Suprapubic skin (tissue), 4 donors: ENCODE measurements at regions not wholly inside any gene's neighbourhood (a gene's known extent, or its start where the extent isn't known, plus 50 kb on each side); places are given as distances from the start of the nearest gene placed in this dataset.

Source experiments
- DNase-seq, 2 donors: peaks; one replicate each; pipeline ENCODE4 v3.0.0-alpha.2; 2019; ENCODE audit warnings: low spot score in 2 of 2
- H3K27ac ChIP-seq: fragments of 200-600 bp; sonication (generic); one replicate; pipeline ENCODE4 v1.5.1; 2019
- H3K27me3 ChIP-seq: fragments of 200-600 bp; sonication (generic); one replicate; pipeline ENCODE4 v1.5.1; 2019
- H3K36me3 ChIP-seq: fragments of 200-600 bp; sonication (generic); one replicate; pipeline ENCODE4 v1.5.1; 2019
- H3K4me1 ChIP-seq: fragments of 200-600 bp; sonication (generic); one replicate; pipeline ENCODE4 v1.5.1; 2019
- H3K4me3 ChIP-seq: fragments of 200-600 bp; sonication (generic); one replicate; pipeline ENCODE4 v1.5.1; 2019; ENCODE audit warnings: mild to moderate bottlenecking
- H3K9me3 ChIP-seq: fragments of 200-600 bp; sonication (generic); one replicate; pipeline ENCODE4 v1.5.1; 2019
- EP300 ChIP-seq: sonication (generic); formaldehyde crosslinking; IDR thresholded peaks from one replicate; pipeline ENCODE4 v1.6.1; 2017; ENCODE audit warnings: antibody characterized with exemption
- POLR2A ChIP-seq, 2 donors: fragments of 450-650 bp; IDR thresholded peaks; one replicate each; pipeline ENCODE4 v1.6.1; 2017; ENCODE audit warnings: antibody characterized with exemption in 2 of 2, mild to moderate bottlenecking in 2 of 2, moderate library complexity in 2 of 2
- POLR2AphosphoS5 ChIP-seq, 3 donors: sonication (generic); formaldehyde crosslinking; IDR thresholded peaks; one replicate each; pipeline ENCODE4 v1.6.1; 2017; ENCODE audit warnings: antibody characterized with exemption in 3 of 3
- WGBS: methylation state at CpG from one replicate; pipeline ENCODE4 v1.1.5; 2018; 5-methylcytosine and 5-hydroxymethylcytosine counted together
- TF ChIP-seq, protein P1 (sequence below), 2 donors: fragments of 200-600 bp in 1 of 2; fragments of 450-650 bp in 1 of 2; sonication (generic) in 1 of 2; IDR thresholded peaks; one replicate each; pipeline ENCODE4 v1.5.1; 2016 to 2019; ENCODE audit warnings: antibody characterized with exemption in 2 of 2, mild to moderate bottlenecking in 1 of 2, moderate library complexity in 1 of 2

DNA sequence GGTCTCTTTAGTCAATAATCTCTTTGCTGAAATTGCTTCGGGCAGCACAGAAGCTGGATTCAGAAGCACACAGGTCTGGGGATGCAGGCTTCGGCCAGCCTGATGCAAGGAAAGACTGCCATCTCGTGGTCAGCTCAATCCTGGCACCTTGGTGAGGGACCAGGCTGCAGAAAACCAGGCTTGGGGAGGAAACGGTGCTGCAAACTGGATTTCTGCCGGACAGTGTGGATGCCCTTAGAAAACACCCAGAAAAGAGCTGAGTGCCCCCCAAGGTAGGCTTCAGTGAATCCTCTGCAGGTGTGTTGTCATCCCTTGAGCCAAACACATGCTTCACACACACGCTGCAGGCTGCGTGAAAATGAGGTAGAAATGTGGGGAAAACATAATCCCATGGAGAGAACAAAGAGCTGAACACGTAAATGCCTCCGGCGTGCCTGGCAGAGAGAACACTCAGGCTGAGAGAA lies 89.8 kb upstream of the PAX1 start:
- TF ChIP-seq POLR2AphosphoS5 (IDR thresholded peaks at IDR 0.05) (no peak), EP300 (no peak), POLR2A (IDR thresholded peaks at IDR 0.05) (no peak)
- TF ChIP-seq, protein P1, sequence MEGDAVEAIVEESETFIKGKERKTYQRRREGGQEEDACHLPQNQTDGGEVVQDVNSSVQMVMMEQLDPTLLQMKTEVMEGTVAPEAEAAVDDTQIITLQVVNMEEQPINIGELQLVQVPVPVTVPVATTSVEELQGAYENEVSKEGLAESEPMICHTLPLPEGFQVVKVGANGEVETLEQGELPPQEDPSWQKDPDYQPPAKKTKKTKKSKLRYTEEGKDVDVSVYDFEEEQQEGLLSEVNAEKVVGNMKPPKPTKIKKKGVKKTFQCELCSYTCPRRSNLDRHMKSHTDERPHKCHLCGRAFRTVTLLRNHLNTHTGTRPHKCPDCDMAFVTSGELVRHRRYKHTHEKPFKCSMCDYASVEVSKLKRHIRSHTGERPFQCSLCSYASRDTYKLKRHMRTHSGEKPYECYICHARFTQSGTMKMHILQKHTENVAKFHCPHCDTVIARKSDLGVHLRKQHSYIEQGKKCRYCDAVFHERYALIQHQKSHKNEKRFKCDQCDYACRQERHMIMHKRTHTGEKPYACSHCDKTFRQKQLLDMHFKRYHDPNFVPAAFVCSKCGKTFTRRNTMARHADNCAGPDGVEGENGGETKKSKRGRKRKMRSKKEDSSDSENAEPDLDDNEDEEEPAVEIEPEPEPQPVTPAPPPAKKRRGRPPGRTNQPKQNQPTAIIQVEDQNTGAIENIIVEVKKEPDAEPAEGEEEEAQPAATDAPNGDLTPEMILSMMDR (IDR thresholded peaks at IDR 0.05), result peak in 1 of 2 donors; percentile 62
- Histone ChIP-seq H3K9me3 (no peaks in the 10 kb centered on the region), H3K27me3 (peaks cover 8% of the 10 kb centered on the region), H3K4me1 (no peaks in the 10 kb centered on the region), H3K36me3 (no peaks in the 10 kb centered on the region), H3K27ac (no peak overlapping the region), H3K4me3 (no peak overlapping the region)
- WGBS, result 40% methylated on average over 10 of the region's 10 CpGs
- DNase-seq, result no peak

DNA sequence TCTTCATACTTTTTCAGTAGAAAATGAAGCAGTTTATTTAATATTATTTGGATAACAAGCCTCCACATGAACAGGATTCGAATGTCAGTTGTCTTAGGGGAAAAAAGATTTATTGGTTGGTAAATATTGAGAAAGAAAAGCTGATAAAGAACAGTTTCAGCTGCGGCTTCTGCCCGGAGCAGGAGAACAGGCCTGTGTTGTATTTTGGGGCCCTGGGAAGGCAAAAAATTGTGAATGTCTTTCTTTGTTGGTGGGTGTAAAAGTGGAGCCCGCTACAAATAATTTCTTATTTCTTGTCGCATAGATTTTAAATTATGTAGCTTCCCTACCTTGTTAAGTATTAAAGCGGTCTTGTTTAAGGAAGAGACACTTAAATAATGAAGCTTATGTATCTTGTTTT lies 90.5 kb upstream of the PAX1 start:
- no peaks in the 10 kb centered on the region for H3K4me1 ChIP-seq
- TF ChIP-seq POLR2AphosphoS5 (IDR thresholded peaks at IDR 0.05) (no peak), POLR2A (IDR thresholded peaks at IDR 0.05) (no peak), EP300 (no peak)
- TF ChIP-seq, protein P1 (IDR thresholded peaks at IDR 0.05), result no peak
- no peaks in the 10 kb centered on the region for H3K9me3 ChIP-seq
- H3K36me3 ChIP-seq, result no peaks in the 10 kb centered on the region
- 44% methylated on average over 6 of the region's 6 CpGs for WGBS
- peaks cover 8% of the 10 kb centered on the region for H3K27me3 ChIP-seq
- H3K4me3 ChIP-seq, result no peak overlapping the region
- H3K27ac ChIP-seq, result no peak overlapping the region
- no peak for DNase-seq

DNA sequence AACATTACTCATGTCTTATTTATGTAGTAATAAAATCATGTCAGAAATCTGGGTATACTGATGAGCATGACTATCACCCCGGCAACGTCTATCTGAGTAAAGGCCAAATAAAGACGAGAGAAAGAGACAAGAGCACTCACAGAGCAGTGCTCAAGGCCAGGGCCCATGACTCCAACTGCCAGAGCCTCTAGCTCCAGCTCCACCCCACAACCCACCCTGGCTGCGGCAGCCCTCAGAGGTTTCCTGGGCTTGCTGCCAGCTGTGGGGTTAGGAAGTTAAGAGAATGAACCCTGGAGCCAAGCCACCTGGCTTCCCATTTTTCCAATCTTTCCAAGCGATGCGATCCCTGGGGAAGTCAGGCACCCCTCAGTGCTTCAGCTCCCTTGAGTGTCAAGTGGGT lies 92.0 kb upstream of the PAX1 start:
- no peak for DNase-seq
- peaks cover 13% of the 10 kb centered on the region for H3K27me3 ChIP-seq
- no peak for TF ChIP-seq POLR2AphosphoS5 (IDR thresholded peaks at IDR 0.05)
- no peak overlapping the region for H3K4me3 ChIP-seq
- no peaks in the 10 kb centered on the region for H3K36me3 ChIP-seq
- WGBS, result 14% methylated on average over 6 of the region's 6 CpGs
- H3K4me1 ChIP-seq, result no peaks in the 10 kb centered on the region
- no peaks in the 10 kb centered on the region for H3K9me3 ChIP-seq
- no peak overlapping the region for H3K27ac ChIP-seq

DNA sequence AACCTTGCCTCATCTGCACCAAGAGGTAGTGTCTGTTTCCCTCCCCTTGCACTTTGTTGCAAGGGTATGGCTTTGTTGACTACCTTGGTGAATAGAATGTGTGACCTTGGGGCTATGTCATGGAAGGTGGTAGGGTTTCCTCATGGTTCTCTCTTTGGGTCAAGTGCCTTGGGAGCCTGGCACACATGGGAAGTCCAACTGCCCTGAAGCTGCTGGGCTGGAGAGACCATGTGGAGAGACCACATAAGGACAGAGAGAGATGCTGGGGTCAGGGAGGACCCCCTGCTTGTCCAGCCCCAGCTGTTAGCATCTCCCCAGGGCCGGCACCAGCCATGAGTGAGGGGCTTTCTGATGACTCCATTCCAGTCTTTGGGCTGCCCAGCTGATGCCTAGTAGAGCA lies 95.5 kb upstream of the PAX1 start:
- no peak for DNase-seq
- Histone ChIP-seq H3K4me1 (no peaks in the 10 kb centered on the region), H3K4me3 (no peak overlapping the region), H3K36me3 (no peaks in the 10 kb centered on the region), H3K27ac (no peak overlapping the region), H3K9me3 (no peaks in the 10 kb centered on the region), H3K27me3 (peaks cover 29% of the 10 kb centered on the region)
- TF ChIP-seq, protein P1 (IDR thresholded peaks at IDR 0.05), result no peak
- TF ChIP-seq EP300 (no peak), POLR2A (IDR thresholded peaks at IDR 0.05) (no peak), POLR2AphosphoS5 (IDR thresholded peaks at IDR 0.05) (no peak)
- no CpG with 5 or more reads among the region's 1 CpG for WGBS

DNA sequence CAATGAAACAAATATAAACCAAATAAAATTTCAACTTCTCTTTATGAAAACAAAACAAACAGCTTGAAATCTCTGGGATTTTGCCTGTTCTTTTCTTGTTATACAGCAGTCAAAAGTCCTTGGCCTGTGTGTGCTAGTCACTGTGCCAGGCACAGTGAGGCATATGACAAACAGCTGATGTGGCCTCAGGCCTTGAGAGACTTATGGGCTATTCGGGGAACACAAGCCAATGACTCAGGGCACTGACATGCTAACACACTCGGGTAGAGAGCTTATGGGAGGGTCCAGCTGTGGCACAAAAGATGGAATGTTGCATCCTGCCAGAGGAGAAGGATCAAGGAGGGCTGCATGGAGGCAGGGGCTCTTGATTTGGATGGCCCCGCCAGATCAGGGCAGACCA lies 95.4 kb upstream of the NKX2-2 start:
- no peak for TF ChIP-seq EP300
- TF ChIP-seq, protein P1 (IDR thresholded peaks at IDR 0.05), result no peak
- no peak for TF ChIP-seq POLR2A (IDR thresholded peaks at IDR 0.05)
- no peak for TF ChIP-seq POLR2AphosphoS5 (IDR thresholded peaks at IDR 0.05)
- H3K36me3 ChIP-seq, result no peaks in the 10 kb centered on the region
- H3K27me3 ChIP-seq, result peaks cover 25% of the 10 kb centered on the region
- 43% methylated on average over 3 of the region's 3 CpGs for WGBS
- no peaks in the 10 kb centered on the region for H3K9me3 ChIP-seq
- no peak overlapping the region for H3K27ac ChIP-seq
- no peaks in the 10 kb centered on the region for H3K4me1 ChIP-seq
- no peak overlapping the region for H3K4me3 ChIP-seq
- no peak for DNase-seq

DNA sequence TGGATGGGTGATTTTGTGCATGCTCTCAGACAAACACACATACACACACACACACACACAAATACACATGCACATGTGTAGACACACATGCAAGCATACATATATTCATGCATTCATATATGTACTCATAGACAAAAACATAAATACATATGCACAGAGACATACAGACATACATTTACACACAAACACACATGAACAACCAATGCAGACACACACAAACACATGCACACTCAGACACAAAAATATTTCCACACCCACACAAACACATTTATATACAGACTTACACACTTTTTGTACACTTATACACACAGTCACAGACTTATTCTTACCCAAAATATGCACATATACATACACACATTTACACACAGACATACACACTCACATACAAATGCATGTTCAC lies 94.9 kb upstream of the NKX2-2 start:
- H3K4me3 ChIP-seq, result no peak overlapping the region

More for the DNA sequence above, 94.9 kb upstream of the NKX2-2 start:
- Histone ChIP-seq H3K4me1 (no peaks in the 10 kb centered on the region), H3K27me3 (peaks cover 24% of the 10 kb centered on the region), H3K27ac (no peak overlapping the region), H3K36me3 (no peaks in the 10 kb centered on the region), H3K9me3 (no peaks in the 10 kb centered on the region)
- TF ChIP-seq EP300 (no peak), POLR2A (IDR thresholded peaks at IDR 0.05) (no peak), POLR2AphosphoS5 (IDR thresholded peaks at IDR 0.05) (no peak)
- TF ChIP-seq, protein P1 (IDR thresholded peaks at IDR 0.05), result no peak
- DNase-seq, result no peak
